Duodenal mucosa (tissue), 2 donors: ENCODE measurements at regions not wholly inside any gene's neighbourhood (a gene's known extent, or its start where the extent isn't known, plus 50 kb on each side); places are given as distances from the start of the nearest gene placed in this dataset.

ENCODE experiments used
- H3K27ac ChIP-seq: one replicate; pipeline ENCODE4 v1.7.0; 2013; ENCODE audit warnings: low read depth, low read length
- H3K27me3 ChIP-seq, 2 donors: one replicate each; pipeline ENCODE4 v1.7.0; 2013; ENCODE audit warnings: low read length in 2 of 2, control low read depth in 1 of 2; ENCODE audit not compliant: insufficient read depth in 2 of 2, control insufficient read depth in 1 of 2
- H3K36me3 ChIP-seq, 2 donors: one replicate each; pipeline ENCODE4 v1.7.0; 2013; ENCODE audit warnings: low read length in 2 of 2, control low read depth in 1 of 2; ENCODE audit not compliant: insufficient read depth in 2 of 2, control insufficient read depth in 1 of 2
- H3K4me1 ChIP-seq, 2 donors: one replicate each; pipeline ENCODE4 v1.7.0; 2013; ENCODE audit warnings: low read length in 2 of 2, control low read depth in 1 of 2; ENCODE audit not compliant: insufficient read depth in 2 of 2, control insufficient read depth in 1 of 2
- H3K4me3 ChIP-seq, 2 donors: one replicate each; pipeline ENCODE4 v1.7.0; 2013; ENCODE audit warnings: low read length in 2 of 2, low read depth in 1 of 2
- H3K9ac ChIP-seq, 2 donors: one replicate each; pipeline ENCODE4 v1.7.0; 2013; ENCODE audit warnings: low read length in 2 of 2, low read depth in 1 of 2
- H3K9me3 ChIP-seq, 2 donors: one replicate each; pipeline ENCODE4 v1.7.0; 2013; ENCODE audit warnings: low read length in 2 of 2, control low read depth in 1 of 2; ENCODE audit not compliant: control insufficient read depth in 1 of 2

DNA sequence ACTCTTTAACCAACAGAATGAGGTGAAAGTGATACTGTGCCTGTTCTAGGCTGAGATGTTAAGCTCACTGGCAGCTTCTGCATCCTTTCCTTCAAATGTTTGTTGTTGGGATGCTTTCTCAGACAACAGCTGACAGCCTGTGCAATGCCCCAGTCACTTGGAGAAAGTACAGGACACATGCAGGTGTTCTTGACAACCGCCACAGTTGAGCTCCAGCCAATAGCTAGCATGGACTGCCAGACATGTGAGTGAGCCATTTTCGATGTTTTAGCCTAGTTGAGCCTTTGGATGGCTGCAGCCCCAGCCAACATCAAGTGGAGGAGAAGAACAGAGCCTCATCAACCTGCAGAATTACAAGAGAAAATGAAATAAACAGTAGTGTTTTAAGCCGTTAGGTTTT, 94.1 kb upstream of the PPP3CA start:
- H3K4me3 ChIP-seq = no peak overlapping the region
- H3K4me1 ChIP-seq = no peaks in the 10 kb centered on the region
- no peaks in the 10 kb centered on the region for H3K36me3 ChIP-seq
- no peak overlapping the region for H3K27ac ChIP-seq
- H3K9ac ChIP-seq = no peak overlapping the region
- H3K27me3 ChIP-seq = no peaks in the 10 kb centered on the region
- H3K9me3 ChIP-seq = no peaks in the 10 kb centered on the region

DNA sequence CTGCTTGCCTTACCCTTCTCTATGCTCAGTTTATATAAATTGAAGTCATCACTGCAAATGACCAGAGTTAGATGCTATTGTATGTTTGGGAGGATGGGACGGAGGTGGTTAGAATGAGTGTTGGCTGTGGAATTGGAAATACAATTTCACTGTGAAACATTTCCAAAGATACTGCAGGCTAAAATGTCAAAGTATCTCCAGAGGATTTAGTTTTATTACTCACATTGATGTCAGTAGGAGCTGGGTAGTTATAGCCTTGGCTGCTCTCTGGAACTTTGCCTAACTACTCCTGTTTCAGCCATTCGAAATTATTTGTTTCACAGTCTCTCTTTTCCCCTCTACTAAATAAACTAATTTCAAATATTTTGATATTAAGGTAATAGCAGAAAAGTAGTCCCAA, 92.6 kb upstream of the PPP3CA start:
- Histone ChIP-seq H3K9ac (no peak overlapping the region), H3K36me3 (no peaks in the 10 kb centered on the region), H3K27me3 (no peaks in the 10 kb centered on the region), H3K4me3 (no peak overlapping the region), H3K27ac (no peak overlapping the region), H3K9me3 (no peaks in the 10 kb centered on the region), H3K4me1 (no peaks in the 10 kb centered on the region)

DNA sequence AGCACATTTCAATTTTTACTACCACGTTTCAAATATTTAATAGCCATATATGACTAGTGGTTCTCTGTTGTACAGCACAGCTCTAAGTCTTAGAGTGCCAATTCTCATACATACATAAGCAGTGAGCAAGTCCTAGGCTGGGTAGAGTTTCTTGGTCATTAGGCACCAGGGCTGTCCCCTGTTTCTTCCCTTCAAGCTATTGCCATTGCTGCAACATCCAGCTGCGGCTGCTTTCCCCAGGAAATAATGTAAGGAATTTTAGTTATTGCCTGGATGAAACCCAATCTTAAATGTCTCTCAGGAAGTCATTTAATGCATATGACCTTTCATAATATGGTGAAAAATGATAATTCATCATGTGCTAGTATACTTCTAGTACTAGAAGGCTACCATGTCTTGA, 74.1 kb upstream of the PPP3CA start:
- no peak overlapping the region for H3K9ac ChIP-seq
- H3K27me3 ChIP-seq = no peaks in the 10 kb centered on the region
- peaks cover 4 to 6% of the 10 kb centered on the region in 2 donors for H3K4me1 ChIP-seq
- H3K9me3 ChIP-seq = peaks cover 0 to 2% of the 10 kb centered on the region in 2 donors
- H3K4me3 ChIP-seq = no peak overlapping the region
- no peak overlapping the region for H3K27ac ChIP-seq
- no peaks in the 10 kb centered on the region for H3K36me3 ChIP-seq

DNA sequence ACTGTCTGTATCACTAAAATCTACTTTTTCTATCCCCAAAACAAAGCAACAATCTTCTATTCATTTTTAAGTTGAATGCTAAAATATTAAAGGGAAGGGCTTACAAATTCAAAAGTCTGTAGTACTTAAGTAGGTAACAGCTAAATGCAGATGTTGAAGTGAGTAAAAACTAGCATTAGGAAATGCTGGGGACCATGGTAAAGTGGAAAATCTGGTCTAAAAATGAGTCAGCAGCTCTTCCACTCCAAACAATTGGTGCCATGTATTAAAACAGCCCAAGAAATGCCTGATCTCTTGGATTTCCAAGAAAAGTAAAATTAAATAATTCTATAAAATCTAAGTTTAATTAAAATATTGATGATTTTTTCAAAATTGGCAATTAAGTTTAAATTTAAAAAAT, 73.3 kb upstream of the PPP3CA start:
- H3K27me3 ChIP-seq = no peaks in the 10 kb centered on the region
- no peaks in the 10 kb centered on the region for H3K36me3 ChIP-seq
- peaks cover 4 to 6% of the 10 kb centered on the region in 2 donors for H3K4me1 ChIP-seq
- H3K27ac ChIP-seq = no peak overlapping the region
- no peak overlapping the region for H3K4me3 ChIP-seq
- no peak overlapping the region for H3K9ac ChIP-seq
- H3K9me3 ChIP-seq = peaks cover 0 to 2% of the 10 kb centered on the region in 2 donors

DNA sequence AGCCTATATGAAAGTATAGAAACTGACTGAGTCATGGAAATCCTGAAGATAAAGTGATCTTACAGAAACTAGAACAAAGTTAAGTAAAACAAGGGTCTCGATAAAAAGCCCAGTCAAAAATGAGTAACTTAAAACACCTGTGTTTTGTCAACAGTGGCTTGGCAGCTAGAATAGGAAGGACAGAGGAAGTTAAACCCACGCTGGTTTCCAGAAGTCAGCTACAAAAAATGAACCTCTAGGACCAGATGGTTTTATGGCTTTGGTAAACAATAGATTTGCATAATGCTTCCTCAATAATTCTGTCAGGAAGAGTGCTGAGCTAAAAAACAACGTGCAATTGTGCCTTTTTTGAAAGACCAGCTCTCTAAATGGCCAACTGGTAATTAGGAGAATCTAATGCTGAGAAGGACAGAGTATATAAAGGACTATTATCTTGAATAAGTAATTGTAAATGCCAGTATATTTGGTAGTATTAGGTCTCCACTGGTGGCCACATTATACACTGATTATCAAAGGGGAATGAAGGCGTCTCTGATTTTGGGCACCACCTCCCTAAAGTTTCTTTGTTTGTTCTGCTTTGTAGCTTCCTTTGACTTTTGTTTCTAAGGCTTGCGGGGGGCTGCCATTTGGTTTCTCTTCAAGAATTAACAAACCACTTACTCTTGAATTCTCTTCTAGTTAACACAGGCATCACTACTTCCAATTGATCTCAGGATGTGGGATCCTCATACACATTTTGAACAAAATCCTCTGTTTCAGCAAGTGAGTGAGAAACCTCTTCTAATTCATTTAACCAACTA, 72.2 kb upstream of the PPP3CA start:
- H3K4me3 ChIP-seq = peak overlapping the region in 1 of 2 donors; percentile 2
- no peak overlapping the region for H3K27ac ChIP-seq
- peaks cover 0 to 2% of the 10 kb centered on the region in 2 donors for H3K9me3 ChIP-seq
- H3K4me1 ChIP-seq = peaks cover 4 to 6% of the 10 kb centered on the region in 2 donors
- no peaks in the 10 kb centered on the region for H3K27me3 ChIP-seq
- H3K9ac ChIP-seq = no peak overlapping the region
- H3K36me3 ChIP-seq = no peaks in the 10 kb centered on the region

DNA sequence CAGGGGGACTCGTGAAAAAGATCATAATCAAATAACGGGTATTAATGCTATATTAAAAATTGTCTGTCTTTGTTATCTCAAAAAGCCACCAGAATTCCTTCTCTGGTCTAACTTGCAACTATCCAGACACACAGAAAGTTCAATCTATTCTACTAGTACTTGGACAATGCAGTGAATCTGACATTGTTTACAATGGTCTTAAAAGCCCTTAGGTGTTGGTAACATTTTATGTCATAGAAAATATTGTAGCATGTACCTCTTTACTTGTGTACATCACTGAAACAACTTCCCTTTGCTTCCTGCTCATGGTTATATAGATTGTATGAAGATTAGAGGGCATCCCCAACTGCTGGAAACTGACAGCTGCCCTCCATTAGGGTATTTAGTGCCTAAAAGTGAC, 71.1 kb upstream of the PPP3CA start:
- Histone ChIP-seq H3K4me3 (no peak overlapping the region), H3K36me3 (no peaks in the 10 kb centered on the region), H3K9me3 (peaks cover 0 to 2% of the 10 kb centered on the region in 2 donors), H3K9ac (no peak overlapping the region), H3K4me1 (peaks cover 4 to 6% of the 10 kb centered on the region in 2 donors), H3K27ac (no peak overlapping the region), H3K27me3 (no peaks in the 10 kb centered on the region)

DNA sequence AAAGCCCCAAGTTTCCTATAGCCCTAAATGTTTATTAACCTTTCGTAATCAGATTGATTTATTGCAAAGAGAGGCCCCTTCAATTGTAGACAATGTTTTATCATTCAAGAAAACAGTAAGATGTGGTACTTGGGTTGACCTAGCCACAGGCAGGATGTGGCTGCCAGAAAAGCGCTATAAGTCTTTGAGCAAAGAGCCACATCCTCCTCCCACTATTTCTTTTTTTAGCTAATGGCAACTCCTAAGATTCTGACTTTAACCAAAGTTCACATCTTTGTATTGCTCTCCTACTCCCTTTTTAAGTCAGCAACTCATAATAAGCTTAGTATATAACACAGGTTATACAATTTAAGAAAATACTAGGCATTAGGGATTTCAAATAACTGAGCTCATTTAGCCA, 70.7 kb upstream of the PPP3CA start:
- no peak overlapping the region for H3K4me3 ChIP-seq
- peaks cover 4 to 6% of the 10 kb centered on the region in 2 donors for H3K4me1 ChIP-seq
- no peaks in the 10 kb centered on the region for H3K27me3 ChIP-seq
- H3K9ac ChIP-seq = no peak overlapping the region
- H3K36me3 ChIP-seq = no peaks in the 10 kb centered on the region
- peaks cover 0 to 2% of the 10 kb centered on the region in 2 donors for H3K9me3 ChIP-seq
- H3K27ac ChIP-seq = no peak overlapping the region

DNA sequence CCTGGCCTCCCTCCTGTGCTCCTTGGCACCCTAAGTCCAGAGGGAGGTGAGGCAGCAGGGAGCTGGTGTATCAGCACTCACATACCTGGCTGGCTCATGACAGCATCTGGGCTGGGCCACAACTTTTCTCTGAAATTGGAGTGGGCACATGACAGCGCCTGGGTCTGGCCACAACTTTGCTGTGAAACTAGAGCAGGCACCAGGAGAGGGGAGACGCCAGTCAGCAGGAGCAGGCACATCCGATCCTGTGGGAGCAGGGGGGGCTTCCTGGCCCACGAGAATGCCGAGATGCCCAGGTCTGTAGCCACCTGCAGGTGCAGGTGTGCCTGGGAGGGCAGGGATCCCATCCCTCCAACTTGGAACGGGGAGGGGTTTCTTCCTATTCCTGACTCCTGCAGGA, 69.7 kb upstream of the PPP3CA start:
- no peaks in the 10 kb centered on the region for H3K36me3 ChIP-seq
- no peak overlapping the region for H3K4me3 ChIP-seq
- no peaks in the 10 kb centered on the region for H3K27me3 ChIP-seq
- no peak overlapping the region for H3K27ac ChIP-seq
- H3K9ac ChIP-seq = no peak overlapping the region
- H3K9me3 ChIP-seq = peaks cover 0 to 2% of the 10 kb centered on the region in 2 donors
- H3K4me1 ChIP-seq = peaks cover 4 to 6% of the 10 kb centered on the region in 2 donors

DNA sequence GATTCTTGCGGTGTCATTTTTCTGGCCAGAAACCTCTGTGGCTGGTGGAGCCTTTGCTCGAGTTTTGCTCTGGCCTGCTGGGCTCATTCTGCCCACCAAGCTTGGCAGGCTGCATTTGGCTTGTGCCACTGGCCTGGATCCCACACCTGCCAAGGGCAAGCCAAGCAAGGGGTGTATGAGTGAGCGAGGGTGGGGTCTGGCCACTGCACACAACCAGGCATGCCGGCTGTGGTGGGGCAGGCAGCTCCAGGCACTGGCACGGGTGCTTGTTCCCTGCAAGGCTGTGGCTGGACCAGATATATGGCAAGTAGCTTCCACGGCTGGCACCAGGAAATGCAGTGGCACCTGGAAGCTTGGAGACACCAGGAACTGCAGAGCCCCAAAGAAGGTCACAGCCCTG, 68.6 kb upstream of the PPP3CA start:
- H3K4me3 ChIP-seq = no peak overlapping the region
- no peaks in the 10 kb centered on the region for H3K36me3 ChIP-seq
- H3K9ac ChIP-seq = no peak overlapping the region
- peaks cover 0 to 2% of the 10 kb centered on the region in 2 donors for H3K9me3 ChIP-seq
- no peak overlapping the region for H3K27ac ChIP-seq
- H3K27me3 ChIP-seq = no peaks in the 10 kb centered on the region
- H3K4me1 ChIP-seq = peaks cover 4 to 6% of the 10 kb centered on the region in 2 donors

DNA sequence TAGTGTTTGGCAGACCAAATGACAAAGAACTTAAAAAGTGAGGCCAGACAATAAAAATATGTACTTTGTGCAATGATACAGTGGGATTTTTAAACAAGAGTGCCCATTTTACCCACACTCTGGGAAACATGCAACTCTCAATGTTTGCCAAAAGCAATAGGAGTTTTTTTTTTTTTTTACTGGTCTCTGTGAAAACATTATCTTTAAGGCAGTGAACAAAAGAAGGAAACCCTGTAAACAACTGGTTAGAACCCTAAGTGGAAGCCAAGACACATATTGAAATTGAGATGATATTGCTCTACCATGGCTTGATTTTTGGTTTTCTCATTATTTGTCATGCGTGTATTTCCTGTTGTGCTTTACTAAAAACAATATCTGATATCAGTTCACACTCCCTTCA, 67.2 kb upstream of the PPP3CA start:
- Histone ChIP-seq H3K27me3 (no peaks in the 10 kb centered on the region), H3K27ac (no peak overlapping the region), H3K4me3 (no peak overlapping the region), H3K4me1 (peaks cover under 1 to 6% of the 10 kb centered on the region in 2 donors), H3K9me3 (peaks cover 0 to 2% of the 10 kb centered on the region in 2 donors), H3K9ac (no peak overlapping the region), H3K36me3 (no peaks in the 10 kb centered on the region)
